B cell (primary cell): ENCODE measurements at regions not wholly inside any gene's neighbourhood (a gene's known extent, or its start where the extent isn't known, plus 50 kb on each side); places are given as distances from the start of the nearest gene placed in this dataset.

Experiments used
- ATAC-seq: fragments of 200-7000 bp; cut with Tn5 transposase; one replicate; pipeline ENCODE4 v1.10.0; 2021; ENCODE audit warnings: low read depth, mild to moderate bottlenecking, moderate number of reproducible peaks, moderate library complexity
- CTCF ChIA-PET: fragments of 350-600 bp; sonication (Branson Sonifier 250); formaldehyde crosslinking; loops from one replicate; lab custom pipeline; 2021; ENCODE audit warnings: antibody characterized with exemption, inconsistent platforms; lab: Charles Lee
- POLR2A ChIA-PET: fragments of 350-600 bp; sonication (Branson Sonifier 250); formaldehyde crosslinking; loops from one replicate; lab custom pipeline; 2021; ENCODE audit warnings: antibody characterized with exemption; lab: Charles Lee
- DNase-seq: peaks from one replicate; pipeline ENCODE4 v3.0.0; 2013
- H2AFZ ChIP-seq: 2 replicates; pipeline ENCODE4 v1.6.1; 2012; ENCODE audit warnings: mild to moderate bottlenecking, low read depth, low read length; ENCODE audit not compliant: insufficient read depth, poor library complexity, severe bottlenecking
- H3K27ac ChIP-seq, 2 donors: 1 replicate in 1 of 2; 2 replicates in 1 of 2; pipeline ENCODE4 v1.5.1; 2012 to 2013; ENCODE audit warnings: low read length in 2 of 2, mild to moderate bottlenecking in 2 of 2, moderate library complexity in 1 of 2
- H3K27me3 ChIP-seq, 4 experiments: fragments of 200-600 bp in 1 of 4; sonication (generic) in 1 of 4; replicated peaks in 1 of 4; 1 replicate in 2 of 4; 2 replicates in 2 of 4; pipeline versions ENCODE4 v1.6.1 to v1.7.0; 2013 to 2016; ENCODE audit warnings: low read length in 3 of 4, mild to moderate bottlenecking in 2 of 4, mixed read lengths in 1 of 4, moderate library complexity in 1 of 4; ENCODE audit not compliant: insufficient read depth in 4 of 4, control insufficient read depth in 3 of 4; ENCODE audit errors: control extremely low read depth in 1 of 4
- H3K36me3 ChIP-seq, 2 experiments: replicated peaks in 1 of 2; 1 replicate in 1 of 2; 2 replicates in 1 of 2; pipeline versions ENCODE4 v1.6.1 to v1.7.1; 2013; ENCODE audit warnings: low read length in 1 of 2; ENCODE audit not compliant: insufficient read depth in 2 of 2, control insufficient read depth in 1 of 2; ENCODE audit errors: control extremely low read depth in 1 of 2, extremely low read depth in 1 of 2
- H3K4me1 ChIP-seq, 2 donors: fragments of 200-600 bp in 1 of 2; sonication (generic) in 1 of 2; 1 replicate in 1 of 2; 2 replicates in 1 of 2; pipeline versions ENCODE4 v1.5.1 to v1.6.1; 2013 to 2017; ENCODE audit warnings: low read length in 2 of 2; ENCODE audit not compliant: control insufficient read depth in 2 of 2, insufficient read depth in 2 of 2
- H3K4me2 ChIP-seq: replicated peaks from 2 replicates; pipeline ENCODE3; 2012; ENCODE audit warnings: mild to moderate bottlenecking, low read depth, low read length; ENCODE audit not compliant: poor library complexity, severe bottlenecking
- H3K4me3 ChIP-seq, 5 experiments: fragments of 200-600 bp in 1 of 5; sonication (generic) in 1 of 5; 1 replicate in 3 of 5; 2 replicates in 2 of 5; pipeline versions ENCODE4 v1.5.1 to v1.7.0; 2011 to 2016; ENCODE audit warnings: low read length in 4 of 5, mild to moderate bottlenecking in 4 of 5, low read depth in 2 of 5, control low read depth in 1 of 5, moderate library complexity in 1 of 5; ENCODE audit not compliant: insufficient read depth in 1 of 5; ENCODE audit errors: control extremely low read depth in 1 of 5, extremely low read depth in 1 of 5
- H3K79me2 ChIP-seq: fragments of 200-600 bp; sonication (generic); one replicate; pipeline ENCODE4 v1.6.0; 2016; ENCODE audit warnings: low read length; ENCODE audit not compliant: control insufficient read depth, insufficient read depth
- H3K9ac ChIP-seq: fragments of 200-600 bp; sonication (generic); 2 replicates; pipeline ENCODE4 v1.6.1; 2017; ENCODE audit warnings: mild to moderate bottlenecking, low read length, moderate library complexity
- H3K9me3 ChIP-seq, 3 donors: one replicate each; pipeline versions ENCODE4 v1.6.1 to v1.7.1; 2013; ENCODE audit warnings: low read length in 2 of 3; ENCODE audit not compliant: control insufficient read depth in 2 of 3, insufficient read depth in 1 of 3; ENCODE audit errors: control extremely low read depth in 1 of 3
- H4K20me1 ChIP-seq: 2 replicates; pipeline ENCODE4 v1.6.0; 2012; ENCODE audit warnings: mild to moderate bottlenecking, low read length; ENCODE audit not compliant: insufficient read depth, control insufficient read depth, poor library complexity, severe bottlenecking
- H3K27ac Mint-ChIP-seq: one replicate; pipeline ENCODE4 v1.8.0; 2021; ENCODE audit warnings: mixed read lengths
- H3K27me3 Mint-ChIP-seq: one replicate; pipeline ENCODE4 v1.8.0; 2021; ENCODE audit warnings: mixed read lengths
- H3K4me1 Mint-ChIP-seq: one replicate; pipeline ENCODE4 v1.8.0; 2021; ENCODE audit warnings: mixed read lengths
- H3K4me3 Mint-ChIP-seq: one replicate; pipeline ENCODE4 v1.8.0; 2021; ENCODE audit warnings: mixed read lengths
- H3K9me3 Mint-ChIP-seq: one replicate; pipeline ENCODE4 v1.8.0; 2022; ENCODE audit warnings: mixed read lengths; ENCODE audit not compliant: insufficient read depth
- EZH2 ChIP-seq: IDR thresholded peaks from 2 replicates; pipeline ENCODE4 v1.6.1; 2012; ENCODE audit warnings: borderline replicate concordance, low read depth, mild to moderate bottlenecking, moderate library complexity, low read length; ENCODE audit not compliant: insufficient read depth, poor library complexity, severe bottlenecking
- WGBS: methylation state at CpG from one replicate; pipeline ENCODE4 v1.1.5; 2013; ENCODE audit warnings: missing lambda C conversion rate; ENCODE audit not compliant: insufficient coverage; 5-methylcytosine and 5-hydroxymethylcytosine counted together
- intact Hi-C: fragments of 100-400 bp; cut with micrococcal nuclease; formaldehyde crosslinking; loops from one replicate; pipeline ENCODE4 v1.10.0; 2022
- TF ChIP-seq, protein P1 (sequence below): fragments of 200-600 bp; IDR thresholded peaks from one replicate; pipeline ENCODE4 v1.8.0; 2022; ENCODE audit warnings: antibody characterized with exemption, mild to moderate bottlenecking

DNA sequence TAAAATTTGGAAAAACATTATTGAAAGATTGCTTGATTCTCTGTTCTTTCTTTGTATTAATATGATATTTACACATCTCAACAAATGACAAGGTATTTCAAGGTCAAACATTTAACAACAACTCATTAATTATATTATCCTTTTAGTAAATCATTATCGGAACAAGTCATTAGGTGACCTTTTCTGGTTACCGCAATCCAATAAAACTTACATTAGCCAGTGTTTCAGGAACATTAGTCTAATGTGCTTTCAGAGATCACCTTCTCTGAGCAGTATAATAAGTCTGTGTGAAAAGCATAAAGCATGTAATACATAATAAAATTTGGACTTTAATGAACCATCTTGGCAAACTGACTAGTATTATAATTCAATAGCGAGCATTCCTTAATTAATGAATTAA lies 1466.4 kb downstream of the FAM181B start:
- H3K4me1 Mint-ChIP-seq = no peaks in the 10 kb centered on the region
- H3K27ac Mint-ChIP-seq = no peak overlapping the region
- Histone ChIP-seq H3K36me3 (no peaks in the 10 kb centered on the region), H2AFZ (no peak overlapping the region), H3K4me2 (no peak overlapping the region), H3K27ac (no peak overlapping the region), H3K4me1 (no peaks in the 10 kb centered on the region), H3K9ac (no peak overlapping the region), H3K79me2 (no peaks in the 10 kb centered on the region), H3K27me3 (no peaks in the 10 kb centered on the region), H4K20me1 (no peaks in the 10 kb centered on the region), H3K9me3 (no peaks in the 10 kb centered on the region), H3K4me3 (no peak overlapping the region)
- H3K27me3 Mint-ChIP-seq = no peaks in the 10 kb centered on the region
- ATAC-seq (no peak), DNase-seq (no peak)
- ChIA-PET POLR2A (no interaction called here), CTCF (no interaction called here)
- H3K4me3 Mint-ChIP-seq = no peak overlapping the region
- WGBS = no CpG with 5 or more reads among the region's 3 CpGs
- no peaks in the 10 kb centered on the region for H3K9me3 Mint-ChIP-seq
- intact Hi-C loops = no loop called here
- TF ChIP-seq, protein P1, sequence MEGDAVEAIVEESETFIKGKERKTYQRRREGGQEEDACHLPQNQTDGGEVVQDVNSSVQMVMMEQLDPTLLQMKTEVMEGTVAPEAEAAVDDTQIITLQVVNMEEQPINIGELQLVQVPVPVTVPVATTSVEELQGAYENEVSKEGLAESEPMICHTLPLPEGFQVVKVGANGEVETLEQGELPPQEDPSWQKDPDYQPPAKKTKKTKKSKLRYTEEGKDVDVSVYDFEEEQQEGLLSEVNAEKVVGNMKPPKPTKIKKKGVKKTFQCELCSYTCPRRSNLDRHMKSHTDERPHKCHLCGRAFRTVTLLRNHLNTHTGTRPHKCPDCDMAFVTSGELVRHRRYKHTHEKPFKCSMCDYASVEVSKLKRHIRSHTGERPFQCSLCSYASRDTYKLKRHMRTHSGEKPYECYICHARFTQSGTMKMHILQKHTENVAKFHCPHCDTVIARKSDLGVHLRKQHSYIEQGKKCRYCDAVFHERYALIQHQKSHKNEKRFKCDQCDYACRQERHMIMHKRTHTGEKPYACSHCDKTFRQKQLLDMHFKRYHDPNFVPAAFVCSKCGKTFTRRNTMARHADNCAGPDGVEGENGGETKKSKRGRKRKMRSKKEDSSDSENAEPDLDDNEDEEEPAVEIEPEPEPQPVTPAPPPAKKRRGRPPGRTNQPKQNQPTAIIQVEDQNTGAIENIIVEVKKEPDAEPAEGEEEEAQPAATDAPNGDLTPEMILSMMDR = no peak
- TF ChIP-seq EZH2 = no peak

DNA sequence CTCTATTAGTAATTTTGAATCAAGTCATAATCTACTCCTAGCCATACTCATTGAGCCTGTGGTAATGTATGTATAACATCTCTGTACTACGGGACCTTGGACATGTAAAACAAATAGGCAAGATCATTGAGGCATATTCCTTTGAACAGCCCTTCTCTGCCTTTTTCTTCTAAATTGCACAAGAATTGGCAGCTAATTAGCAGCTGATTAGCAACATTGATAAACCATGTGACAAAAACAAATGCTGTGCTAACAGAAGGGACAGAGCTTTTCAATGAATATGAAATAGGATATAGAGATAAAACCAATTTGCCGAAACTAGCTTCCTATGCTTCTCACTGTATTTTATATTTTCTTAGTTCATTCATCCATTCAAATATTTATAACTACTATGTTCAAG lies 1474.2 kb downstream of the FAM181B start:
- Histone ChIP-seq H3K9me3 (no peaks in the 10 kb centered on the region), H3K9ac (no peak overlapping the region), H2AFZ (no peak overlapping the region), H3K4me3 (no peak overlapping the region), H4K20me1 (no peaks in the 10 kb centered on the region), H3K4me2 (no peak overlapping the region), H3K4me1 (no peaks in the 10 kb centered on the region), H3K79me2 (no peaks in the 10 kb centered on the region), H3K27me3 (no peaks in the 10 kb centered on the region), H3K36me3 (no peaks in the 10 kb centered on the region), H3K27ac (no peak overlapping the region)
- Mint-ChIP-seq H3K9me3 (no peaks in the 10 kb centered on the region), H3K4me3 (no peak overlapping the region), H3K27me3 (no peaks in the 10 kb centered on the region), H3K4me1 (no peaks in the 10 kb centered on the region), H3K27ac (no peak overlapping the region)
- WGBS = no CpG with 5 or more reads among the region's 2 CpGs
- CTCF ChIA-PET = no interaction called here
- ATAC-seq (no peak), DNase-seq (no peak)
- POLR2A ChIA-PET = no interaction called here
- intact Hi-C loops = no loop called here
- TF ChIP-seq EZH2 = no peak
- TF ChIP-seq, protein P1 = no peak
